ENCODE measurements at regions not wholly inside any gene's neighbourhood (a gene's known extent, or its start where the extent isn't known, plus 50 kb on each side); places are given as distances from the start of the nearest gene placed in this dataset.

DNA sequence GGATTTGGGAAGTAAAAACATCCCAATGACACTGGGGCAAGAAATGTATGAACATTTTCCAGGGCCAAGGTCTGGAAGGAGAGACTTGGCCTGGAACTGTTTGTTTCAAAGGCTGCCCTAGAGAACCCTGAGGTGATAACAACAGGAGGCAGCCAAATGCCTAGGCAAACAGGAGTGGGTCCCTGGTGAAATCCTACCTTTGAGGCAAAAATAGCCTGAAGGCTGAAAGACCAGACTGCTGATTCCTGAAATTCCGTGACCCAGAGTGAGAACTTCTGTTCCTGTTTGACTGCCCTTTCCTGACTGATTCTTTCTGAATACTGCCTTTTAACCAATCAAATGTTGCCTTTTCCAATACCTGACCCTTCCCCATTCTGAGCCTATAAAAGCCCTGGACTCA lies 196.4 kb downstream of the NSUN3 start:
- Histone ChIP-seq H3K9me2 (replicated peaks; ENCODE audit: control insufficient read depth, low read length) (no peaks in the 10 kb centered on the region), H3F3A (ENCODE audit: control insufficient read depth, insufficient read depth) (no peaks in the 10 kb centered on the region), H3K27ac (ENCODE audit: low read depth, low read length) (no peak overlapping the region), H4K20me1 (ENCODE audit: control insufficient read depth, insufficient read depth, low read depth, low read length) (no peaks in the 10 kb centered on the region), H3K27me3 (ENCODE audit: control insufficient read depth, low read length) (no peaks in the 10 kb centered on the region), H3K4me3 (ENCODE audit: low read length) (no peak overlapping the region), H3K4me2 (ENCODE audit: low read length) (no peak overlapping the region), H3K9me3 (ENCODE audit: control insufficient read depth, insufficient read depth, low read length) (no peaks in the 10 kb centered on the region), H3K36me3 (ENCODE audit: control insufficient read depth, low read length) (no peaks in the 10 kb centered on the region), H3K4me1 (ENCODE audit: control insufficient read depth, low read length) (no peaks in the 10 kb centered on the region), H3K79me2 (ENCODE audit: control insufficient read depth, low read length) (no peaks in the 10 kb centered on the region)
- no peak for TF ChIP-seq EZH2phosphoT487 (IDR thresholded peaks at IDR 0.05; ENCODE audit: borderline replicate concordance, low read length)
- TF ChIP-seq, protein P1, sequence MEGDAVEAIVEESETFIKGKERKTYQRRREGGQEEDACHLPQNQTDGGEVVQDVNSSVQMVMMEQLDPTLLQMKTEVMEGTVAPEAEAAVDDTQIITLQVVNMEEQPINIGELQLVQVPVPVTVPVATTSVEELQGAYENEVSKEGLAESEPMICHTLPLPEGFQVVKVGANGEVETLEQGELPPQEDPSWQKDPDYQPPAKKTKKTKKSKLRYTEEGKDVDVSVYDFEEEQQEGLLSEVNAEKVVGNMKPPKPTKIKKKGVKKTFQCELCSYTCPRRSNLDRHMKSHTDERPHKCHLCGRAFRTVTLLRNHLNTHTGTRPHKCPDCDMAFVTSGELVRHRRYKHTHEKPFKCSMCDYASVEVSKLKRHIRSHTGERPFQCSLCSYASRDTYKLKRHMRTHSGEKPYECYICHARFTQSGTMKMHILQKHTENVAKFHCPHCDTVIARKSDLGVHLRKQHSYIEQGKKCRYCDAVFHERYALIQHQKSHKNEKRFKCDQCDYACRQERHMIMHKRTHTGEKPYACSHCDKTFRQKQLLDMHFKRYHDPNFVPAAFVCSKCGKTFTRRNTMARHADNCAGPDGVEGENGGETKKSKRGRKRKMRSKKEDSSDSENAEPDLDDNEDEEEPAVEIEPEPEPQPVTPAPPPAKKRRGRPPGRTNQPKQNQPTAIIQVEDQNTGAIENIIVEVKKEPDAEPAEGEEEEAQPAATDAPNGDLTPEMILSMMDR (IDR thresholded peaks at IDR 0.05; ENCODE audit: low read depth, low read length, poor library complexity, severe bottlenecking), result no peak

DNA sequence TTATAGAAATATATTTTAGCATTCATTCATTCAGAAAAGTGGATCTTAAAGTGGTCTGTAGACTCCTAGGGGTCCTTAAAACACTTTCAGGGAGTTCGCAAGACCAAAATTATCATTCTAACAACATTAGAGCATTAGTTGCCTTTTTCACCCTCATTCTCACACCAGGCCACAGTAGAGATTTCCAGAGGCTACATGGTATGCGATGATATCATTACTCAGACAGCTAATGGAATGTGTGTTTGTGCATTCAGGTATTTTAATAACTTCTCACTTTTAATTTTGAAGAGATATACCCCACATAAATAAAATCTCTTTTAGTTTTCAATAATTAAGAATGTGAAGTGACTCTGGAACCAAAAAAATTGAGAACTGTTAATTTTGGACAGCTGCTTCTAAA lies 206.9 kb downstream of the NSUN3 start:
- Histone ChIP-seq H3K79me2 (ENCODE audit: control insufficient read depth, low read length) (no peaks in the 10 kb centered on the region), H3K27me3 (ENCODE audit: control insufficient read depth, low read length) (no peaks in the 10 kb centered on the region), H3K4me1 (ENCODE audit: control insufficient read depth, low read length) (no peaks in the 10 kb centered on the region), H4K20me1 (ENCODE audit: control insufficient read depth, insufficient read depth, low read depth, low read length) (no peaks in the 10 kb centered on the region), H3K27ac (ENCODE audit: low read depth, low read length) (no peak overlapping the region), H3K36me3 (ENCODE audit: control insufficient read depth, low read length) (no peaks in the 10 kb centered on the region), H3K4me2 (ENCODE audit: low read length) (no peak overlapping the region), H3F3A (ENCODE audit: control insufficient read depth, insufficient read depth) (no peaks in the 10 kb centered on the region), H3K9me2 (replicated peaks; ENCODE audit: control insufficient read depth, low read length) (no peaks in the 10 kb centered on the region), H3K4me3 (ENCODE audit: low read length) (no peak overlapping the region), H3K9me3 (ENCODE audit: control insufficient read depth, insufficient read depth, low read length) (no peaks in the 10 kb centered on the region)
- no peak for TF ChIP-seq EZH2phosphoT487 (IDR thresholded peaks at IDR 0.05; ENCODE audit: borderline replicate concordance, low read length)
- TF ChIP-seq, protein P1 (IDR thresholded peaks at IDR 0.05; ENCODE audit: low read depth, low read length, poor library complexity, severe bottlenecking), result no peak

DNA sequence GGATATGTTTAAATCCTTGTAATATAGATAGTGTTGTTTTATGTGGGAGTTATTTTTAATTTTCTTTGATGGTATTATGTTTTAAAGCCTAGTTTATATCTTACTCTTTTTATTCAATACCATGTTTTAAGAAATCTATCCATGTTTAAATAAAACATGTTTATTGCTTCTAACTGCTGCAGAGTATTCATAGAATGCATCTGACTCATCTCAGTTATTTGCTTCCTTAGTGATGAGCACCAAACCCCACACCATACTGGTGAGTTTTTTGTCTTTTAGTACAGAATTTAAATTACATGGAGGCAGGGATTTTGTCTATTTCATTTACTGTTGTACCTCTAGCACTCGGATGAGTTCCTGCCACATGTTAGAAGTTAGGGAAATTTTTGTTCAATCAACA lies 209.2 kb downstream of the NSUN3 start:
- TF ChIP-seq, protein P1 (IDR thresholded peaks at IDR 0.05; ENCODE audit: low read depth, low read length, poor library complexity, severe bottlenecking), result no peak
- no peak for TF ChIP-seq EZH2phosphoT487 (IDR thresholded peaks at IDR 0.05; ENCODE audit: borderline replicate concordance, low read length)
- H3K4me2 ChIP-seq (ENCODE audit: low read length), result no peak overlapping the region
- no peaks in the 10 kb centered on the region for H3K9me3 ChIP-seq (ENCODE audit: control insufficient read depth, insufficient read depth, low read length)
- H3K27ac ChIP-seq (ENCODE audit: low read depth, low read length), result no peak overlapping the region
- H3F3A ChIP-seq (ENCODE audit: control insufficient read depth, insufficient read depth), result no peaks in the 10 kb centered on the region
- H3K27me3 ChIP-seq (ENCODE audit: control insufficient read depth, low read length), result no peaks in the 10 kb centered on the region
- H3K4me1 ChIP-seq (ENCODE audit: control insufficient read depth, low read length), result no peaks in the 10 kb centered on the region
- H3K79me2 ChIP-seq (ENCODE audit: control insufficient read depth, low read length), result no peaks in the 10 kb centered on the region
- H3K9me2 ChIP-seq (replicated peaks; ENCODE audit: control insufficient read depth, low read length), result no peaks in the 10 kb centered on the region
- no peak overlapping the region for H3K4me3 ChIP-seq (ENCODE audit: low read length)
- no peaks in the 10 kb centered on the region for H4K20me1 ChIP-seq (ENCODE audit: control insufficient read depth, insufficient read depth, low read depth, low read length)
- H3K36me3 ChIP-seq (ENCODE audit: control insufficient read depth, low read length), result no peaks in the 10 kb centered on the region

DNA sequence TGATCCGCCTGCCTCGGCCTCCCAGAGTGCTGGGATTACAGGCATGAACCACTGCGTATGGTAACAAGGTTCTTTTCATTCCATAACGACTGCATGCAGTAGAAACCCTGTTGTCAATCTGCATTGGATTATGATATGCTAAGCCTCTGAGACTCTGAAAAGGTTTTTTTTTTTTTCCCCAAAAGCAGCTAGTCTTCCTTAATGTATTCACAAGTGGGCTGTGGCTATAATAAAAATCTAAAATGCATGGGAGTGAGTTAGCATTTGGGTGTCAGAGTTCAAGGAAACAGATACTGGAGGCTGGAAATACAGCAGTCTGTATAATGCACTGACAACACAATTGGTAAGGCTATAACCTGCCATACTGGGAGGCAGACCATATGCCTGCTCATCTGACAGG lies 218.1 kb downstream of the NSUN3 start:
- no peaks in the 10 kb centered on the region for H4K20me1 ChIP-seq (ENCODE audit: control insufficient read depth, insufficient read depth, low read depth, low read length)
- no peaks in the 10 kb centered on the region for H3K9me2 ChIP-seq (replicated peaks; ENCODE audit: control insufficient read depth, low read length)
- no peaks in the 10 kb centered on the region for H3F3A ChIP-seq (ENCODE audit: control insufficient read depth, insufficient read depth)
- no peaks in the 10 kb centered on the region for H3K4me1 ChIP-seq (ENCODE audit: control insufficient read depth, low read length)
- no peaks in the 10 kb centered on the region for H3K79me2 ChIP-seq (ENCODE audit: control insufficient read depth, low read length)
- no peak overlapping the region for H3K4me2 ChIP-seq (ENCODE audit: low read length)
- no peaks in the 10 kb centered on the region for H3K9me3 ChIP-seq (ENCODE audit: control insufficient read depth, insufficient read depth, low read length)
- no peaks in the 10 kb centered on the region for H3K36me3 ChIP-seq (ENCODE audit: control insufficient read depth, low read length)
- no peak for TF ChIP-seq EZH2phosphoT487 (IDR thresholded peaks at IDR 0.05; ENCODE audit: borderline replicate concordance, low read length)
- TF ChIP-seq, protein P1 (IDR thresholded peaks at IDR 0.05; ENCODE audit: low read depth, low read length, poor library complexity, severe bottlenecking), result no peak
- no peak overlapping the region for H3K4me3 ChIP-seq (ENCODE audit: low read length)
- no peak overlapping the region for H3K27ac ChIP-seq (ENCODE audit: low read depth, low read length)
- H3K27me3 ChIP-seq (ENCODE audit: control insufficient read depth, low read length), result no peaks in the 10 kb centered on the region

Measured in DOHH2 (cell line).